ENCODE measurements at regions not wholly inside any gene's neighbourhood (a gene's known extent, or its start where the extent isn't known, plus 50 kb on each side); places are given as distances from the start of the nearest gene placed in this dataset.
"Not testable (repeated sequence)": the region's sequence is repeated elsewhere in the genome, so short reads cannot be mapped to it uniquely, and the experiment has no call there.

- TF ChIP-seq CTCF (IDR thresholded peaks at IDR 0.05; ENCODE audit: extremely low read depth, insufficient read depth, missing control alignments), result no peak
- in situ Hi-C loops (cut with MboI; ENCODE audit: low pct_unique_long_range_greater_than_20kb, low sequenced_read_pairs, unreplicated experiment), result no loop called here
- peak; percentile 74 for DNase-seq (ENCODE audit: low spot score)
Observed at GRCh38 chr22:22161924-22162851, 82.4 kb upstream of the VPREB1 start.

GRCh38 chr22:22160768-22161167, 83.8 kb upstream of the VPREB1 start:
- in situ Hi-C loops (cut with MboI; ENCODE audit: low pct_unique_long_range_greater_than_20kb, low sequenced_read_pairs, unreplicated experiment); DNase-seq (ENCODE audit: low spot score): not testable (repeated sequence)

GRCh38 chr22:22159384-22159783, 85.2 kb upstream of the VPREB1 start:
- in situ Hi-C loops (cut with MboI; ENCODE audit: low pct_unique_long_range_greater_than_20kb, low sequenced_read_pairs, unreplicated experiment), result loop anchor here (5.0 kb wide), 1 partner anchor 43 kb away; no protein-coding TSS in a partner anchor
- no peak for TF ChIP-seq CTCF (IDR thresholded peaks at IDR 0.05; ENCODE audit: extremely low read depth, insufficient read depth, missing control alignments)
- no peak for DNase-seq (ENCODE audit: low spot score)

- no peak for TF ChIP-seq CTCF (IDR thresholded peaks at IDR 0.05; ENCODE audit: extremely low read depth, insufficient read depth, missing control alignments)
- no peak for DNase-seq (ENCODE audit: low spot score)
- in situ Hi-C loops (cut with MboI; ENCODE audit: low pct_unique_long_range_greater_than_20kb, low sequenced_read_pairs, unreplicated experiment), result loop anchor here (5.0 kb wide), 1 partner anchor 43 kb away; no protein-coding TSS in a partner anchor
Observed at GRCh38 chr22:22158965-22159364, 85.6 kb upstream of the VPREB1 start.

DNA sequence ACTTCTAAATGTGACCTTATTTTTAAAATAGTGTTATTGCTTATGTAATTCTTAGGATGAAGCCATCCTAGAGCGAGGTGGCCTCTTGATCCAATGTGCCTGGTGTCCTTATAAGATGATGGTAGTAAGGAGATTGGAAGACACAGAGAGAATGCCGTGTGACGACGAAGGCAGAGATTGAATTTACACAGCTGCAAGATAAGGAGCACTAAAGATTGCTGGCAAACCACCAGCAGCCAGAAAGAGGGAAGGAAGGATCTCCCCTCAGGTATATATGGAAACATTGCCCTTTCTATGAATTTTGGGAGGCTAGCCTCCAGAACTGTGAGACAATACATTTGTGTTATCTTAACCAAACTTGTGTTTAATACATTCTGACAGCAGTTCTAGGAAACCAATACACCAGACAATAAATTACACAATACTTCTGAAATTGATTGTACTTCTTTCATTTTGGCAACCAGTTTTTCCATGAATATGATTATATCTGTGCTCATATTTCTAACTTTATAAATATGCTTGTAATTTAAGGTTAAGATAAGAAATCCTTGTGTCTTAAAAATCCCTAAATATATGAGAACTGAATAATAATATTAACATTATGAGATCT, 86.3 kb upstream of the VPREB1 start:
- in situ Hi-C loops (cut with MboI; ENCODE audit: low pct_unique_long_range_greater_than_20kb, low sequenced_read_pairs, unreplicated experiment), result loop anchor here (5.0 kb wide), 1 partner anchor 44 kb away; no protein-coding TSS in a partner anchor
- DNase-seq (ENCODE audit: low spot score), result no peak
- TF ChIP-seq CTCF (IDR thresholded peaks at IDR 0.05; ENCODE audit: extremely low read depth, insufficient read depth, missing control alignments), result no peak

- in situ Hi-C loops (cut with MboI; ENCODE audit: low pct_unique_long_range_greater_than_20kb, low sequenced_read_pairs, unreplicated experiment), result loop anchor here (5.0 kb wide), 1 partner anchor 45 kb away; no protein-coding TSS in a partner anchor
- TF ChIP-seq CTCF (IDR thresholded peaks at IDR 0.05; ENCODE audit: extremely low read depth, insufficient read depth, missing control alignments), result no peak
- no peak for DNase-seq (ENCODE audit: low spot score)
Observed at GRCh38 chr22:22157348-22157725, 87.2 kb upstream of the VPREB1 start.

Measured in GM13977 (cell line).